LNCaP clone FGC (cell line): ENCODE measurements at regions not wholly inside any gene's neighbourhood (a gene's known extent, or its start where the extent isn't known, plus 50 kb on each side); places are given as distances from the start of the nearest gene placed in this dataset.

ENCODE experiments used
- DNase-seq: peaks from one replicate; pipeline ENCODE4 v3.0.0-alpha.2; 2011; ENCODE audit warnings: low read depth
- H3K4me3 ChIP-seq: 2 replicates; pipeline ENCODE4 v1.5.1; 2011; ENCODE audit warnings: mild to moderate bottlenecking, low read depth, low read length, control low read depth
- TF ChIP-seq, protein P1 (sequence below): IDR thresholded peaks from 2 replicates; pipeline ENCODE4 v1.5.1; 2012; ENCODE audit warnings: mild to moderate bottlenecking; ENCODE audit not compliant: control insufficient read depth, insufficient read depth; ENCODE audit errors: extremely low read depth

DNA sequence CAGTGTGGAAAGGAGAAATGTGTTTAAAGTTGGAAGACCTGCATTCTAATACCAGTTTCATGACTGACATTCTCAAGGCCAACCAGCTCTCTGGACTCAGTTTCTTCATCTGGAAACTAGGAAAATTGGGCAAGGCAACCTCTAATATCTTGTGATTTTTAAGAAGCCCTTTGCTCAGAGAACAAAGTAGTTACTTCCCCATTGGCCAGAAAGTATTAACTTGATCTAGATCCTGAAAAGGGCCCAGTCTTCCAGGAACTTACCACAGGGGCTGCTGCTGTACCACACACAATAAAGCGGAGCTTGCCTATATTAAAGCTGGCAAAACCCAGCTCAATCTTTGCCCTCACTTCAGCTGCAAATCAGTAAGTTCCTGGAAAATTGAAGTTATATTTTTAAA lies 155.6 kb upstream of the ADO start:
- no peak overlapping the region for H3K4me3 ChIP-seq
- no peak for DNase-seq
- TF ChIP-seq, protein P1, sequence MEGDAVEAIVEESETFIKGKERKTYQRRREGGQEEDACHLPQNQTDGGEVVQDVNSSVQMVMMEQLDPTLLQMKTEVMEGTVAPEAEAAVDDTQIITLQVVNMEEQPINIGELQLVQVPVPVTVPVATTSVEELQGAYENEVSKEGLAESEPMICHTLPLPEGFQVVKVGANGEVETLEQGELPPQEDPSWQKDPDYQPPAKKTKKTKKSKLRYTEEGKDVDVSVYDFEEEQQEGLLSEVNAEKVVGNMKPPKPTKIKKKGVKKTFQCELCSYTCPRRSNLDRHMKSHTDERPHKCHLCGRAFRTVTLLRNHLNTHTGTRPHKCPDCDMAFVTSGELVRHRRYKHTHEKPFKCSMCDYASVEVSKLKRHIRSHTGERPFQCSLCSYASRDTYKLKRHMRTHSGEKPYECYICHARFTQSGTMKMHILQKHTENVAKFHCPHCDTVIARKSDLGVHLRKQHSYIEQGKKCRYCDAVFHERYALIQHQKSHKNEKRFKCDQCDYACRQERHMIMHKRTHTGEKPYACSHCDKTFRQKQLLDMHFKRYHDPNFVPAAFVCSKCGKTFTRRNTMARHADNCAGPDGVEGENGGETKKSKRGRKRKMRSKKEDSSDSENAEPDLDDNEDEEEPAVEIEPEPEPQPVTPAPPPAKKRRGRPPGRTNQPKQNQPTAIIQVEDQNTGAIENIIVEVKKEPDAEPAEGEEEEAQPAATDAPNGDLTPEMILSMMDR, result no peak

DNA sequence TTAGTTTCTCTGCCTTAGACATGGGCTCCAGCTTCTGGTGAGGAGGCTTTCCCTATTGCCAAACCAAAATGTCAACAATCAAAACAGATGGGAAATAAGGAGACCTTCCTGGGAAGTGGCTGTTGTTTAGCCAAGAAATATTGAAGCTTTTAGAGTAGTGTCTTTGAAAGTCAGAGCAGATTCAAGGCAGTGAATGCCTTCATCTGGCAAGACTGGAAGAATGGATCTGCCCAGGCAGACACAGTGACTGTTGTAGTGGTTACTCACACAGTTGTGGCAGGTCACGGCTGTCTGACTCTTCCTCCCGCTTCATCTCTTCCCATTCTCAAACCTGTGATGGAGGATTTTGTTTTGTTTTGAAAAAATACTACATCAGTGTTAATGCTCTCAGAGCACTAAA lies 154.1 kb upstream of the ADO start:
- DNase-seq, result no peak
- TF ChIP-seq, protein P1, result no peak

DNA sequence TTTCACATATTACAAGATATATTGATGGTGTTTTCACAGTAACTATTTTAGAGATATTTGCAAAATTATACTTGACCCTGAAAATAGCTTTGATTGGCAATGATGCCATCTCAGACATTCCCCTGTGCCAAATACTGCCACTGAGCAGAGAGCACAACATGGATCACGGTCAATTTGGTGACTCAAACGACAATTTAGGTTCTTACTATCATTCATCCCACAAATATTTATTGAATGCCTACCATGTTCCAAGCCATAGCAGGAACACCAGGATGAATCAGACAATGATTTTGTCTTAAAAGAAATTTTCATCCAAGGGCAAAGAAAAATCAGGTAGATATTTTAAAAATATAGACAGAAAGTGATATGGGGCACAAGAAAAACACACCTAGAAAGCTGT lies 153.2 kb upstream of the ADO start:
- no peak overlapping the region for H3K4me3 ChIP-seq
- TF ChIP-seq, protein P1, result no peak
- DNase-seq, result no peak

More for the DNA sequence above, 154.1 kb upstream of the ADO start:
- H3K4me3 ChIP-seq, result no peak overlapping the region

DNA sequence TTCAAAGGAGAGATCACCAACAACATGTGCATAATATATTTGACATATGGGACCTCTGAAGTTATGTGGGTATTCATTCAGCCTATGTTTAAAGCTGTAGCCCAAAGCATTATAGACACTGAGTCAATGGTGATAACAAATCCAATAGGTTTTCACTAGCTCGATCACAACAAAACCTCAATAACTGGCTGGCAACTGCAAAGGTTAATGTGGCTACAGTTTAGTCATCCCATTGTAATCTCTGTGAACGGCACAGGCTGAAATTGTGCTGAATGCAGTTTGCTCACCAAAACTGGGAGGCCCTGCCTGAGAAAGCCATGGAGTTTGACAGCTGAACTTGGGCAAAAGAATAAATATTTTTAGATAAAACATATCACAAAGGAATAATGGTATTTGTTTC lies 152.4 kb upstream of the ADO start:
- DNase-seq, result no peak
- TF ChIP-seq, protein P1, result no peak
- H3K4me3 ChIP-seq, result no peak overlapping the region

DNA sequence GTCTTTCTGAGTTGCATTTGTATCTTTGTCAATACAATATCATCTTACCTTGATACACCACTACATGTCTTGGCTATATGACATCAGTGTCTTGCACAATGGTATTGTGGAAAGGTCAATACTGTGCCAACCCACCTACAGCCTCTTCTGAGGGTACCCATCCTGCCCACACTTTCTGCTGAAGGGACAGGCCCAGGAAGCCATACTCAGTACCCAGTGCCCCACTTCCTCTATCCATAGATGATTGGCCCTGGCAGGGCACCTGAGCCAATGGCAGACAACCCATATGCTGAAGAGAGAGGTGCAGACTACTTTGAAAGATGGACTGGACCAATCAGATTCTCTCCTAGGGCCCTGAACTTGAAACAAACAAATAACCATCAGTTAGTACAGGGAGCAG lies 152.0 kb upstream of the ADO start:
- TF ChIP-seq, protein P1, result no peak
- no peak for DNase-seq
- H3K4me3 ChIP-seq, result no peak overlapping the region

DNA sequence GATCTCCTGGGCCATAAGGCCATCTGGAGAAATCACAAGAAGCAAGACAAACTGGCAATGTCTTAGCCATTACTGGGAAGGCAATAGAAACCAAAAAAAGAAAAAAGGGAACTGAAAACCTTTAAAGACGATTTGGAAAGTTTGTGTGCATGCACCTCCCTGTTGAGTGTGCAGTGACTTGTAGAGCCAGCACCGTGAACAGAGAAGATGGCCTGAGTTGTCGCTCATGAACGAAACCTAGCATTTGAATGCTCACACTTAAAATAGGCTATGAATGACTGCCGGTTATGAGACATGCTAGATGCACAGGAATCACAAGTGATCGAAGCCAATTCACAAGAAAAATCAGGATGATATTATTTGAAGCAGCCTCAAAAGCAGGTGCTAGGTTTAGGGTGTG lies 151.3 kb upstream of the ADO start:
- TF ChIP-seq, protein P1, result no peak
- no peak overlapping the region for H3K4me3 ChIP-seq
- no peak for DNase-seq

DNA sequence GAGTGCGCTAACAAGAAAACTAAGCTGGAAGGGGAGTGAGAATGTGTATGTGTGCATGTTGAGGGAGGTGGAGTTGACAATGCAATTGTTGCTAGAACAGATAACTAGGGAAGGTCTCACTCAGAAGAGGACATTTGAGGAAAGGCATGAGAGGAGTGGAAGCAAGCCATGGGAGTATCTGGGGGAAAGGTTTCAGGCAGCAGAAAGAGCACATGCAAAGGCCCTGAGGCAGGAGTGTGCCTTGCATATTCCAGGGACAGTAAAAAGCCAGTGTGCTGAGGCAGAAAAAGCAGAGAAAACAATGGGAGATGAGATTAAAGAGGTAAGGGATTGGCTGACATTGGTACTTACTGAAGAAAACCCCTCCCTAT lies 149.6 kb upstream of the ADO start:
- TF ChIP-seq, protein P1, result no peak
- no peak overlapping the region for H3K4me3 ChIP-seq
- DNase-seq, result no peak
